GM11168 (cell line): ENCODE measurements at regions not wholly inside any gene's neighbourhood (a gene's known extent, or its start where the extent isn't known, plus 50 kb on each side); places are given as distances from the start of the nearest gene placed in this dataset.
"Not testable (repeated sequence)": the region's sequence is repeated elsewhere in the genome, so short reads cannot be mapped to it uniquely, and the experiment has no call there.

Experiments used
- in situ Hi-C: fragments of 300-500 bp; cut with MboI; formaldehyde crosslinking; loops from one replicate; pipeline ENCODE4 v1.12.0; 2022; ENCODE audit warnings: low sequenced_read_pairs; ENCODE audit not compliant: unreplicated experiment

DNA sequence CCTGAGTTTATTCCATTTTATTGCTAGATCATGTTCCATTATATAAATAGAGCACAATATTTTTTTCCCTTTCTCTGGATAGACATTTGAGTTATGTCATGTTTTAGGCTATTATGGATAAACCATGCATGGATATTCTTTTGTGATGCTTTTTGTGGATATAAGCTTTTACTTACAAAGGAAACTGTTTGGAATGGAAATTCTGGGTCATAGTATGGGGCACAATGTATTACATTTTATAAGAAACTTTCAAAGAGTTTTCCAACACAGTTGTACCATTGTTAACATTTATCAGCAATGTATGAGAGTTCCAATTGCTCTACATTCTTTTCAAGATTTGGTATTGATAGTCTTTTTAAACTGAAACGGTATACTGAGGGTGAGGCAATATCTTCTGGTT, 749.4 kb downstream of the SOCS6 start:
- in situ Hi-C loops, result no loop called here

- in situ Hi-C loops, result no loop called here
Observed at GRCh38 chr18:71036783-71037182, 747.9 kb downstream of the SOCS6 start.

GRCh38 chr18:71031296-71032191, 742.7 kb downstream of the SOCS6 start:
- in situ Hi-C loops, result not testable (repeated sequence)

- in situ Hi-C loops, result not testable (repeated sequence)
Observed at GRCh38 chr18:71030085-71030484, 741.2 kb downstream of the SOCS6 start.

GRCh38 chr18:71028285-71028762, 739.5 kb downstream of the SOCS6 start:
- in situ Hi-C loops, result no loop called here

DNA sequence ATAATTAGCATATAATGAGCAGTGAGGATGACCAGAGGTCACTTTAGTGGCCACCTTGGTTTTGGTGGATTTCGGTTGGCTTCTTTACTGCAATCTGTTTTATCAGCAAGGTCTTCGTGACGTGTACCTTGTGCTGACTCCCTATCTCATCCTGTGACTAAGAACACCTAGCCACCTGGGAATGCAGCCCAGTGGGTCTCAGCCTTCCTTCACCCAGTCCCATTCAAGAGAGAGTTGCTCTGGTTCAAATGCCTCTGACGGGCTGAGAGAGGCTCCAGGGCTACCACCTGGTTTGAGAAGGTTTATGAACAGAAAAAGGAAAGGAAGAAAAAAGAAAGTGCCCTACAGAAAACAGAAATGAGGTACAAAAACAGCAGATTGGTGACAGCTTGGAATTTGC, 738.7 kb downstream of the SOCS6 start:
- in situ Hi-C loops, result no loop called here

DNA sequence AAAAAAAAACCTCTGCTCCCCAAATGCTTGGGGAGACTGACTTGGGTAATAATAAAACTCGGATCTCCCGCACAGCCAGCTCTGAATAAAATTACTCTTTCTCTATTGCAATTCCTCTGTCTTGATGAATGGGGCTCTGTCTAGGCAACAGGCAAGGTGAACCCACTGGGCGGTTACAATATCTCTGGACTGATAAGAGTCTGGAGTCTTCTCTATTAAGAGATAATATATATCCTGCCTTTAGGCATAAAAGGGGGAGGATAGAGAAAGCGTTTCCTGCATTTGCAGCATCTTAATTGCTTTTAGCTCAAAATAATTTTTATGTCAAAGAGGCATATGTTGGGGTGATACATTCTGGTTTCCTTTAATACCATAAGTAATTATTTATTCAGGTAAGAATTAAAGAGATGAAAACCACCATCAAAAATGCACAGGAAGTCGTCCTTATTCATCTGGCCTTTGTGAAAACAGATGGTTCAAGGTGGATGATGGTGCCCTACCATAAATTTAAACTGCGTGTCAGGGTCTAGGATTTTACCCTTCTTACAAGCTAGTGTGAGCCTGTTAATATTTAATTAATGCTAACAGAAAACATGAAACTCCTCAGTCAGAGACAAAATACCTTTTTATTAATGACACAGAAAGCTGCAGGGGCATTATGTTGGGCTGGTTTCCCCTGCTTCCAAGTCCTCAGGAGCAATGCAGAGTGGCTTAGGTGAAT, 736.8 kb downstream of the SOCS6 start:
- in situ Hi-C loops, result no loop called here

DNA sequence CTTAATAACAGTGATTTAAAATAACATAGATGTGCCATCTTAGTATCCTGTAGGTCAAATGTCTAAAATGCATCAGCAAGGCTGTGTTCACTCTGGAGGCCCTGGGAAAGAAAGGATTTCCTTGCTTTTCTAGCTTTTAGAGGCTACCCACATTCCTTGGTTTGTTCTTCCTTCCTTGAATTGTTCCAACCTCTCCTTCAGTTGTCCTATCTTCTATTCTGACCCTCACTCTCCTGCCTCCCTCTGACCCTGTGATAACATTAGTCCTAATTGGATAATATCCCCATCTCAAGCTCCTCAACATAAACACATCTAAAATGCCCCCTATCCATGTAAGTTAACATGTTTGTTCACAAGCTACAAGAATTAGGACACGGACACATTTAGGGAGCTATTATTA, 733.5 kb downstream of the SOCS6 start:
- in situ Hi-C loops, result no loop called here

DNA sequence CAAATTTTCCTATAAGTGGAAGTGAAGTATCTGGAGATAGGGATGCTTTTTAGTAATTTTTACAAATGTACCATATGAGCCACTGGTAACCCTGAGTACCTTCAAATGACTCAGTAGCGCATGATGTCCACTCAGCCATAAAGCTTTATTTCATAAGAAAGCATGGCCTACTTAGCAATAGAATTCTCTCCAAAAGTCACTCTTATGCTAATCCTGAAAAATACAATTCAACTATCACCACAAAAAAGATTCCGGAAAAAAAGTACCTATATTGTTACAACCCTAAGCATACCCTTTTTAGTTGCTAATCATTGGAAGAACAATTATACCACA, 732.2 kb downstream of the SOCS6 start:
- in situ Hi-C loops, result no loop called here

GRCh38 chr18:71020342-71021029, 731.6 kb downstream of the SOCS6 start:
- in situ Hi-C loops, result no loop called here

GRCh38 chr18:71018816-71019215, 730.0 kb downstream of the SOCS6 start:
- in situ Hi-C loops, result no loop called here

- in situ Hi-C loops, result no loop called here
Observed at GRCh38 chr18:71012789-71013188, 723.9 kb downstream of the SOCS6 start.

DNA sequence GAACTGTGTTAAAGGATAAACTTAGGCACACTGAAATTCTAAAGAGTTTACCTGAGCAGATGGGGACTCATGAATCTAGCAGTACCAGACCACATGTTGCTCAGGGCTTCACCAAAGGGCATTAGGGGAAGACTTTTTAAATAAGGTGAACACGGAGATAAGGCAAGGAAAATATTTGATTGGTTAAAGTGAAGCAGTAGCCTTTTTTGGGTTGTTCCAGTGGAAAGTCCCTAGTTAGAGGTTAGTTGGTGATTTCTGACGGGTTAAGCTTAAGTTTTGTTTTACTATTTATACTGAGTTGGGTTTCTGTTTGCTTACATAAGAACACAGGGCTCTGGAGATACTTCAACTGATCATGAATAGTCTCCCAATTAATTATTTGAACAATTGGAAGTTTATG, 722.5 kb downstream of the SOCS6 start:
- in situ Hi-C loops, result no loop called here

DNA sequence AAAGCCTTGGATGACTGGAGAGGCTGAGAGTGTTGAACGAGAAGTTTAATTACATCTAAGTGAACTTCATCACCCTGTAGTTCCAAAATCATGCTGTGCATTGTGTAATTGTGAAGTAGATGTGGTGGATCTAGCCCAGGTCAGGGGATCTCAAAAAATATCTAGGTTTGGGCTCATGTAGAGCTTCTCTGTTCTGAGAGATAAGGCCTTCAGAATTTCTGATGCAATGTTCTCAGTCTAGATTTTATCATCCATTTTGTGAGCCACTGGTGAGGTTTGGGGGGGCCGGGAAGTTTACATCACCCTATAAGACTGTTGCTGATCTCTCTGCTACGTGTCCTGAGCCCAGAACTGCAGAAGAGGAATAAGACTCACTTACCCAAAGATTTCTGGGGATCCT, 719.4 kb downstream of the SOCS6 start:
- in situ Hi-C loops, result no loop called here

DNA sequence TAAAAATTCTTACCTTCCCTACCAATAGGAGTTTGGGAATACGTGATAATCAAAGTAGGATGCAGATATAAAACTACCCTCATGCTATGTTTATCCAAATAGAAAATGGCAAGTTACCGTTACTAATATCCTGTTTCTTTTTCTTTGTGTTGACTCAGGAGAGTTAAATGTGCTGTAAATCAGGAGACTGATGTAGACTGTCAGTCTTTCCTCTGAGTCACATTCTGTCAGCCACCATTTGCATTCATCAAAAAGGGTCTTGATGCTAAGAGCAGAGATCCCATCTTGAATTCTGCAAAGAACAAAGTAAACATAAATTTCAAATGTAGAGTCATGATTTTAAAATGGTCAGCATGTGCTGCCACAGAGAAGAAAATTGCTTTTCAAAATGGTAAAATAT, 712.8 kb downstream of the SOCS6 start:
- in situ Hi-C loops, result no loop called here

GRCh38 chr18:70998490-70998889, 709.6 kb downstream of the SOCS6 start:
- in situ Hi-C loops, result no loop called here

DNA sequence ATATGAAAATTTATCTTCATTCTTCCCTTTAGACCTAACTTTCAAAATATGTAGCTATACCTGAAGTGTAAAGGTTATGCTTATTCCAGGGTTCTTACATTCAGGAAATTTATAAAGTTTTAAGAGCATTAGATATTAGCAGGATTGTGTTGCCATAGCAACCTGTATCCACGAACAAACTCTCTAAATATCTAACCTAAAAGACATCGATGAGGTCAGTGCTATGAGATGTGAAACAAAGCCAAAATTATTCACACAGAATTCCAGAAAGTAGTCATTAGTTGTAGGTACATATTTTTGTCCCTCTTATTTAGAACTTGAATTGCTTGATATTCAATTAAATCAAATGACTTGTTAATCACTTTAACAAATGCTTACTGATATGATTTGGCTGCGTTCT, 705.3 kb downstream of the SOCS6 start:
- in situ Hi-C loops, result no loop called here

DNA sequence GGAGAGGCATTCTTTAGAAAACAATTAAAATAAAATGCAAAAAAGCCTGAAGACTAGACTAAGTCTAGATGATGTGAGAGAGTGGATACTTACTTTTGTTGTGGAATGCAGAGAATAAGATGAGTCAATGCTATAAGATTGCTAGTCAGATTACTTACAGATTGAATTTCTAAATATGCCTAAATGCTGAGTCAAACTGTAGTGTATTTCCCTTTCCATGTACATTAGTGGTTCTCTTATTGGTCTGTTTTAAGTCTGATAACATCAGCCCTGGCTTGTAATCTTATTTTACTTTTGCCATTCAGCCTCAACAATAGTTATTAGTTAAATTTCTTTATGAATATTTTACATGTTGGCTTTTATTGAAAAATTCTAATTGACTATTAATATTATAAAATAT, 702.7 kb downstream of the SOCS6 start:
- in situ Hi-C loops, result no loop called here

GRCh38 chr18:70985948-70986347, 697.1 kb downstream of the SOCS6 start:
- in situ Hi-C loops, result no loop called here

GRCh38 chr18:70982292-70982691, 693.4 kb downstream of the SOCS6 start:
- in situ Hi-C loops, result no loop called here
